HG03439 (cell line): ENCODE measurements at regions not wholly inside any gene's neighbourhood (a gene's known extent, or its start where the extent isn't known, plus 50 kb on each side); places are given as distances from the start of the nearest gene placed in this dataset.

Source experiments
- ATAC-seq: cut with Tn5 transposase; IDR thresholded peaks from one replicate; pipeline ENCODE4 v1.9.1; 2021; ENCODE audit warnings: mild to moderate bottlenecking, moderate library complexity; ENCODE audit not compliant: unreplicated experiment

GRCh38 chr12:11564984-11565651 lies 84.4 kb upstream of the ETV6 start:
- ATAC-seq = no peak

GRCh38 chr12:11565752-11566151 lies 83.7 kb upstream of the ETV6 start:
- ATAC-seq = no peak

GRCh38 chr12:11568155-11568761 lies 81.2 kb upstream of the ETV6 start:
- ATAC-seq = peak; percentile 32

- ATAC-seq = peak; percentile 86
Observed at GRCh38 chr12:11568762-11569478, 80.6 kb upstream of the ETV6 start.

- ATAC-seq = no peak
Observed at GRCh38 chr12:11569716-11570115, 79.8 kb upstream of the ETV6 start.

- ATAC-seq = no peak
Observed at GRCh38 chr12:11573880-11574279, 75.6 kb upstream of the ETV6 start.

GRCh38 chr12:11576104-11576503 lies 73.4 kb upstream of the ETV6 start:
- no peak for ATAC-seq

GRCh38 chr12:11577658-11578260 lies 71.7 kb upstream of the ETV6 start:
- ATAC-seq = no peak

- peak; percentile 68 for ATAC-seq
Observed at GRCh38 chr12:11578461-11578993, 70.9 kb upstream of the ETV6 start.

- no peak for ATAC-seq
Observed at GRCh38 chr12:11580125-11580751, 69.2 kb upstream of the ETV6 start.

- no peak for ATAC-seq
Observed at GRCh38 chr12:11581179-11581755, 68.2 kb upstream of the ETV6 start.

GRCh38 chr12:11584221-11584855 lies 65.1 kb upstream of the ETV6 start:
- ATAC-seq = no peak

GRCh38 chr12:11592484-11592883 lies 57.0 kb upstream of the ETV6 start:
- ATAC-seq = no peak

GRCh38 chr12:11593013-11593412 lies 56.5 kb upstream of the ETV6 start:
- ATAC-seq = no peak

GRCh38 chr12:11595080-11595479 lies 54.4 kb upstream of the ETV6 start:
- no peak for ATAC-seq

- ATAC-seq = no peak
Observed at GRCh38 chr12:11596141-11596540, 53.3 kb upstream of the ETV6 start.

- ATAC-seq = no peak
Observed at GRCh38 chr12:11598900-11599299, 50.6 kb upstream of the ETV6 start.
